HG03354 (cell line): ENCODE measurements at regions not wholly inside any gene's neighbourhood (a gene's known extent, or its start where the extent isn't known, plus 50 kb on each side); places are given as distances from the start of the nearest gene placed in this dataset.
A peak's percentile ranks its signal among the peaks of the same experiment; 100 is the strongest.

ENCODE experiments used
- ATAC-seq: cut with Tn5 transposase; IDR thresholded peaks from one replicate; pipeline ENCODE4 v1.9.1; 2021; ENCODE audit warnings: mild to moderate bottlenecking; ENCODE audit not compliant: unreplicated experiment, poor library complexity, severe bottlenecking

- ATAC-seq = no peak
Measured at GRCh38 chr14:82388488-82388887, 854.8 kb upstream of the SEL1L start.

- no peak for ATAC-seq
Measured at GRCh38 chr14:82390586-82390985, 856.9 kb upstream of the SEL1L start.

DNA sequence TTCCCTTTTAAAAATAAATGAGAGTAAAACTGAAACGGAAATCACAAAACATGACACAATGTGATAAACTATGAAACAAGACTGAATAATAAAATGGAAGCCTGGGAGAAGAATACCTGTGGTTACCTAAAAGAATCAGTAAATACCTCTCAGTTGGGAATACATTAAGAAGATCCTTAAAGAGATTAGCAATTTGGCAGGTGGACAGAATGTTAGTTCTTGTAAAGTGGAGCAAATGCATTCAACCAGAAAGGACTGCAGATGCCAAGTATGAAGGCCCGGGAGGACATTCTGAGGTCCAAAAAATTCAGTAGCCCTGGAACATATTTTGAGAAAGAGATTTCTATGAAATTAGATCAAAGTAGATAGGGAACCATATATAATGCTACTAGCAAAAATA is 861.3 kb upstream of the SEL1L start:
- no peak for ATAC-seq

- no peak for ATAC-seq
Measured at GRCh38 chr14:82398256-82398655, 864.6 kb upstream of the SEL1L start.

- ATAC-seq = no peak
Measured at GRCh38 chr14:82403987-82404386, 870.3 kb upstream of the SEL1L start.

DNA sequence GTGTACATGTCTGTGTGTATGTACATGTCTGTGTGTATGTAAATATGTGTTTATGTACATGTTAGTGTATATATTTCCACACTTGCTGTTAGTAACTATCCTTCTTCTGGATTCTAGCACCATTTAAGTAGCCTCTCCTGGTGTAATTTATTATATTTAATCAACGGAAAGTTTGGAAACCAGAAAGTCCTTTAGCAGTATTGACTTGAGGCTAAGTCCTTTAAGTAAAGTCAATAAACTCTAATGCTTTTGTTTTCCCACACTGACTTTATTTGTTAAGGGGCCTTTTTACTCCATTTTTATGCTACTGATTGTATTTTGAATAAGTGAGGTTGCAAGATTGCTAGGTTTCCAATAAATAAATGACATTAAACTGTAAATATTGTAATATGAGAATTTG is 876.4 kb upstream of the SEL1L start:
- ATAC-seq = no peak

GRCh38 chr14:82411298-82411697 is 877.6 kb upstream of the SEL1L start:
- ATAC-seq = no peak

DNA sequence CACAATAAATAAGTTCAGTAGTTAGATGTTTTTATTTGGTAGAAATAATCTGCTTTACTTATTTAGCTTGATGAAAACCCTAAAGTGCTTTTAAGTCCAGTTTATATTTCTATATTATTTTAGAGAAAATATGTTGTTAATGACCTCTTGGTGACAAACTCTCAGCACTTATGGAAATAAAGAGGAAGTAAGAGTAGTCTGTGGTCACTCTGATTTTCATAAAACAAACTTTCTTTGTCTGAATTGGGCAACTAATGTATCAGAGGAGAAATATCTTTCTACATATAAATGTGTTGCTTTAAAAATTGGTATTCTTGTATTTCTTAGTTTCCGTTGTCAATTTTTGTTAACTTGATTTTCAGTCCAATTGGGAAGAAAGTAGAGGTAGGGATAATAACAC is 878.9 kb upstream of the SEL1L start:
- ATAC-seq = peak; percentile 53

GRCh38 chr14:82414853-82415539 is 881.3 kb upstream of the SEL1L start:
- peak; percentile 65 for ATAC-seq

DNA sequence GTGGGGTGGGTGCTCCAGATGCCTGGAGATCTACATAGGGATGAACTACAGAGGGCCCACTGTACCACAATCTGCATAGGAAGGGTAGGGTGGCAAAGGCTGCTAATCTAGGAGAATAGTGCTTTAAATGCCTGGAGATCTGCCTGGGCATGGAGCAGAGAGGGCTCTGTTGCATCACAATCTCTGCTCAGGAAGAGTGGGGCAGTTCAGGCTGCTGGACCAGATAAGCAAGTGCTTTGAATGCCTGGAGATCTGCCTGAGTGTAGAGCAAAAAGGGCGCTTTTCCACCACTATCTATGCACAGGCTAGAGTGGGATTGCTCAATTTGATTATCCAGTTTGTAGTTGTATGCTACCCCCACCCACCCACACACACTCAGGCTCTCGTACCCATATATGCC is 886.3 kb upstream of the SEL1L start:
- ATAC-seq = no peak

- no peak for ATAC-seq
Measured at GRCh38 chr14:82420871-82421270, 887.2 kb upstream of the SEL1L start.

GRCh38 chr14:82421286-82421685 is 887.6 kb upstream of the SEL1L start:
- no peak for ATAC-seq

DNA sequence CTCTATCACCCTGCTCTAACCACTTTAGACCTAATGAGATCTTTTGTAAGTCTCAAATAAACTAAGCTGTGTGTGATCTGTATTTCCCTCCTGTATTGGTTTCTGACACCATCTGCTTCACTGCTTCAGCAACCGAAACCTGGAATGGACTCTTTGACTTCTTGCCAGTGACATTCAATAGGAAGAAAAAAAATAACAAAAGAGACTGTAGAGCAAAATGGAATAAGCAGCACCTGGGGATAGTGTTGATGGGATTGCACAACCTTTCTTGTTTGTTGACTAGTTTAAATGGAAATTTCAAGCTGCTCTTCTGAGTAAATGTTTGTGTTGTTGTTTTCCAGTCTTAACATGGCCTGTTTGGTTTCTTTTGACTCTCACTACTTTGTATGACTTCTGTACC is 888.6 kb upstream of the SEL1L start:
- no peak for ATAC-seq

GRCh38 chr14:82425261-82425660 is 891.6 kb upstream of the SEL1L start:
- no peak for ATAC-seq

GRCh38 chr14:82431031-82431430 is 897.4 kb upstream of the SEL1L start:
- no peak for ATAC-seq

- no peak for ATAC-seq
Measured at GRCh38 chr14:82432301-82433105, 898.9 kb upstream of the SEL1L start.

GRCh38 chr14:82438436-82438835 is 904.8 kb upstream of the SEL1L start:
- ATAC-seq = no peak

GRCh38 chr14:82441270-82441669 is 907.6 kb upstream of the SEL1L start:
- no peak for ATAC-seq

DNA sequence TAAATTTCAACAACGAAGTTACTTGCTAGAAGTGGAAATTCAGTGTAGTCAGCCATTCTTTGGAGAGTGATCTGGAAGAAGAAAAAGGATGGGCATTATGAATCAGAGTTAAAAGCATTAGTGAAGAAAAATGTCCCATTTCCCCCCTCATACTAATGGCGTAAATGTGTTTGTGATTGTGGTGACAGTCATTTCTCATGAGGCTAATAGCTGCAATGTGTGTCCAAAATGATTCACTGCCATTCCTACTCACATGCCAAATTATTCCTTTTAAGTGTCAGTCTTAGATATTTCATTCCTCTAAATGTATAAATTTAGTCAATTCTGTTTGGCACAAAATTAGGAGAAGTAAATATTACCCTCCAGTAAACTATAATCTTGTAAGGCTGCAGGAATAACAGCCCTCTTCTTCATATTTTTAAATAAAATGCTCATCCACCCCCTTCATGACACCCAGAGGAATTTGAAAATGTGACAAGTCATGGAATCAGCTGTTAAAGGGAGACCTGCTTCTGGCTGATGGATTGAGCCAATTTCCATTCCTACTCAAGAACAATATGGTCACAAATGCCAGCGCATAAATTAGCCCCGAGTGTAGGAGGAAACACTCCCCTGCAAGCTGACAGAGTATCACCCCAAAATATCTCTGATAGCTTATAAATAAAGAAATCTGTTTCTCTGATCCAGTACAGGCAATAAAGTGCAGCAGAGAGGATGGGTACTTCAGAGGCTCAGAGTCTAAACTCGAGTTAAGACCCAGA is 912.3 kb upstream of the SEL1L start:
- ATAC-seq = no peak

DNA sequence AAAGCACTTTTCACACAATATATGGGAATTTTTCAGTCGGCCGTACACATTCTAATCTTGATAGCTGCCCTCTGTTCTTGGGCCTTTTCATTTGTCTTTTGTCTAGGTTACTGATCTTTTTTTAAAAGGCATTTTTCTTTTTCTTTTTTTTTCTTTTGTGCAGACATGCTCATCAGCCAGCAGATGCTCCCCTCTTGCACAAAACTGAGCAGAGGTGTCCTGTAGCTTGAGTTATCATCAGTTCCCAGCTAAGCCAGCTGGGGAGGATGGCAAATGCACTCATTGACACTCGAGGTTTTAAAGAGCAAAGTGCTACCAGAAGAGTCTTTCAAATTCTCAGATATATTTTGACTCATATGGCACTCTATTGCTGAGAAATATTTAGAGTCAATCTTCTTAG is 913.9 kb upstream of the SEL1L start:
- no peak for ATAC-seq
